Kidney (tissue), 13 donors: ENCODE measurements at regions not wholly inside any gene's neighbourhood (a gene's known extent, or its start where the extent isn't known, plus 50 kb on each side); places are given as distances from the start of the nearest gene placed in this dataset.

Source experiments
- DNase-seq, 5 donors: peaks; one replicate each; pipeline ENCODE4 v3.0.0-alpha.2; 2013 to 2020
- FAIRE-seq: peaks from 2 replicates; lab custom pipeline; 2012; peaks lifted over from hg19 to GRCh38; lab: Jason Lieb, UNC
- H3K27ac ChIP-seq, 2 donors: one replicate each; pipeline ENCODE4 v1.7.0; 2013; ENCODE audit warnings: low read depth in 2 of 2, low read length in 2 of 2, inconsistent platforms in 1 of 2
- H3K27me3 ChIP-seq: one replicate; pipeline ENCODE4 v1.7.1; 2013; ENCODE audit warnings: low read length, inconsistent platforms; ENCODE audit not compliant: control insufficient read depth, insufficient read depth
- H3K36me3 ChIP-seq, 3 donors: one replicate each; pipeline versions ENCODE4 v1.7.0 to v1.7.1; 2013; ENCODE audit warnings: low read length in 3 of 3, control low read depth in 1 of 3, inconsistent platforms in 1 of 3; ENCODE audit not compliant: insufficient read depth in 3 of 3, control insufficient read depth in 2 of 3
- H3K4me1 ChIP-seq, 3 donors: one replicate each; pipeline versions ENCODE4 v1.7.0 to v1.7.1; 2013; ENCODE audit warnings: low read length in 3 of 3, inconsistent platforms in 1 of 3, low read depth in 1 of 3; ENCODE audit not compliant: control insufficient read depth in 2 of 3, insufficient read depth in 2 of 3
- H3K4me3 ChIP-seq, 3 donors: one replicate each; pipeline versions ENCODE4 v1.7.0 to v1.8.1; 2013; ENCODE audit warnings: low read length in 3 of 3, control low read depth in 1 of 3, inconsistent platforms in 1 of 3
- H3K9ac ChIP-seq, 3 donors: one replicate each; pipeline versions ENCODE4 v1.7.0 to v1.7.1; 2013; ENCODE audit warnings: low read length in 3 of 3, control low read depth in 1 of 3, inconsistent platforms in 1 of 3
- H3K9me3 ChIP-seq, 3 donors: one replicate each; pipeline versions ENCODE4 v1.7.0 to v1.7.1; 2013; ENCODE audit warnings: low read length in 3 of 3, control low read depth in 1 of 3, inconsistent platforms in 1 of 3; ENCODE audit not compliant: control insufficient read depth in 2 of 3, insufficient read depth in 1 of 3
- CTCF ChIP-seq: IDR thresholded peaks from 3 replicates; pipeline ENCODE4 v1.5.1; 2012; ENCODE audit warnings: mild to moderate bottlenecking, moderate library complexity, borderline replicate concordance; ENCODE audit not compliant: insufficient read depth; ENCODE audit errors: extremely low read depth
- intact Hi-C: fragments of 100-400 bp; cut with DNase I; formaldehyde crosslinking; loops from one replicate; pipeline ENCODE4 v1.11.1; 2022
- donor health status: control.
- donor health status: control.
- donor health status: control.
- donor health status: control.
- donor health status: control.
- donor health status: DM: yes; HTN: yes; CAD: no.
- donor health status: Normal renal cell carcinoma (clear cell type).

- FAIRE-seq (no peak), DNase-seq (no peak)
- intact Hi-C loops: no loop called here
- no peaks in the 10 kb centered on the region for H3K27me3 ChIP-seq
- no peak overlapping the region for H3K27ac ChIP-seq
- no peaks in the 10 kb centered on the region for H3K36me3 ChIP-seq
- H3K9ac ChIP-seq: no peak overlapping the region
- no peak for TF ChIP-seq CTCF
- no peak overlapping the region for H3K4me3 ChIP-seq
- no peaks in the 10 kb centered on the region for H3K9me3 ChIP-seq
- H3K4me1 ChIP-seq: no peaks in the 10 kb centered on the region
Measured at GRCh38 chr17:12423337-12423736, 242.4 kb upstream of the MYOCD start.

DNA sequence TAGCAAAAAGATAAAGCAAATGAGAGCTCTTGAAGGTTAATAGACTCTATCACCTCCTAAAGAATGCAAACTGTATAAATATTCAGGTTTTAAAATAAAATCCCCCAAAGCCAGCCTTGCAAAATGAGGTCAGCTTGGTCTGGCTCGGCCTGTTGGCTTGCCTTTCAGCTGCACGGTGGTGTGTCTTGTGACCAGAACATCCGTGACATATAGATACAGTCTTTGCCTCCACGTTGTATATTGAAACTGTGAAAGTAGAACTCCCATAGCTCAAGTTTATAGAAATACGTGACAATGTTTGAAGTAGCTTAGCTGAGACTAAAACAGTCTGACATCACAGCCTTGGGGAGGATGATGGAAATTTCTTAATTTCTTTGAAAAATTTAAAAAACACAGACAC, 236.6 kb upstream of the MYOCD start:
- no peak overlapping the region for H3K9ac ChIP-seq
- H3K27ac ChIP-seq: no peak overlapping the region
- H3K36me3 ChIP-seq: no peaks in the 10 kb centered on the region
- TF ChIP-seq CTCF: no peak
- no peaks in the 10 kb centered on the region for H3K4me1 ChIP-seq
- no peak overlapping the region for H3K4me3 ChIP-seq
- no peak for DNase-seq
- no peaks in the 10 kb centered on the region for H3K9me3 ChIP-seq
- FAIRE-seq: no peak
- H3K27me3 ChIP-seq: no peaks in the 10 kb centered on the region
- intact Hi-C loops: no loop called here

DNA sequence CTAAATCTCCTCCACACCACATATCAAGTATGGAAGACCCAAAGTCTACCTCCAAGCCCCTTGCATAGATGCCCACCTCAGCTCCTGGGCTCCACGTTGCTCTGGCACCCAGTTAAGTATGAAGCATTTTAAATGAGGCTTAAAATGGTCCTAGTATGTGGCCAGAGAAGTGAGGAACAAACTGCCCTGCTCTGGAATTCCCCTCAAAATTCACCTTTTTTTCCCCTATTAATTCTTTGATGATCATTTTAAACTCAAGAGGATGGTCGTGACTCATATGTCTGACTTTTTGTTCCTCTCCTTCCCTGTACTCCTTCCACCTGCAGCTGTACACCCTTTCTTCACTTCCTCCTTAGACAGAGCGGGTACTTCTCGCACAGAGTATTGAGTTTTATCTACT, 234.5 kb upstream of the MYOCD start:
- no peaks in the 10 kb centered on the region for H3K36me3 ChIP-seq
- intact Hi-C loops: no loop called here
- DNase-seq (no peak), FAIRE-seq (no peak)
- H3K27ac ChIP-seq: no peak overlapping the region
- H3K4me1 ChIP-seq: no peaks in the 10 kb centered on the region
- no peak overlapping the region for H3K9ac ChIP-seq
- no peaks in the 10 kb centered on the region for H3K27me3 ChIP-seq
- TF ChIP-seq CTCF: no peak
- no peak overlapping the region for H3K4me3 ChIP-seq
- no peaks in the 10 kb centered on the region for H3K9me3 ChIP-seq

DNA sequence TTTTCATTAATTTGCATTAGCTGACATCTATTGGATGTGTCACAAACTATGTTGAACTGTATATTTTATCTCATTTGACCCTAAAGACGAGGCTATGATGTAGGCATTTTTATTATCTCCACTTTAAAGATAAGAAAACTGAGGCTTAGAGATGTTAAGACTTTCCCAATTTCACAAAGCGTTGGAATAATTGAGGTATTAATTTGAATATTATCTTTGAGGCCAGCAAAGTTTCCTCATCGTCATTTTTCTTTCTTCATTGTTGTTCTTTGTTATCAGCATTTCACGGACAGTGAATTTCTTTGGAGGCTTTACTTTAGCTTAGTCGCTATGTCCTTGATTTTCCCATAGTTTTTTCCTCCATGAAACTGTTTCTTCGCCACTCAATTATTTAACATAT, 227.5 kb upstream of the MYOCD start:
- Histone ChIP-seq H3K27me3 (no peaks in the 10 kb centered on the region), H3K27ac (no peak overlapping the region), H3K36me3 (no peaks in the 10 kb centered on the region), H3K9me3 (no peaks in the 10 kb centered on the region), H3K9ac (no peak overlapping the region), H3K4me3 (no peak overlapping the region), H3K4me1 (no peaks in the 10 kb centered on the region)
- intact Hi-C loops: no loop called here
- no peak for FAIRE-seq
- no peak for DNase-seq
- TF ChIP-seq CTCF: no peak
